ENCODE measurements at regions not wholly inside any gene's neighbourhood (a gene's known extent, or its start where the extent isn't known, plus 50 kb on each side); places are given as distances from the start of the nearest gene placed in this dataset.

DNA sequence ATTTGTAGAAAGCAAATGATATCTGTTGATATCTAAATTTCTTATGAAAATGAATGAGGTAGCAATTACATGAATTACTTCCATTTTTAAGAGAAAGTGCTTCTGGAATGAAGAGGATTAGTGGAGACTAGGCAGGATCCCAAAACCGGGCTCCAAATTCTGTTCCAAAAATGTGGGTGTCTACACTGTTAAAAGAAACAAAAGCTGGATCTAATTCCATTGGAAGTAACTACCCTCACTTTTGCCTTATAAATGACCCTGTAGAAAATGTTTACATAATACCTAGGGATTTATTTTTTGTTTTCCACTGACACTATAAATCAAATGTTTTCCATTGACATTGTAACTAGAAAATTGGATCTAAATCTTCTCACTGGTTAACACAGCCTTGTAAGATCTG lies 454.9 kb upstream of the JARID2 start:
- H3K4me3 ChIP-seq (ENCODE audit: low read length), result no peak overlapping the region
- no peaks in the 10 kb centered on the region for H3K36me3 ChIP-seq (ENCODE audit: insufficient read depth, low read length)
- TF ChIP-seq EP300 (conservative IDR thresholded peaks at IDR 0.05; ENCODE audit: poor library complexity, severe bottlenecking) (no peak), TAF1 (IDR thresholded peaks at IDR 0.05; ENCODE audit: low read depth) (no peak), SMC3 (conservative IDR thresholded peaks at IDR 0.05; ENCODE audit: poor library complexity) (no peak), REST (IDR thresholded peaks at IDR 0.05; ENCODE audit: borderline replicate concordance) (no peak), EZH2 (IDR thresholded peaks at IDR 0.05; ENCODE audit: borderline replicate concordance, insufficient read depth, low read length, poor library complexity, severe bottlenecking) (no peak), RAD21 (conservative IDR thresholded peaks at IDR 0.05) (no peak), POLR2AphosphoS5 (IDR thresholded peaks at IDR 0.05) (no peak), MXI1 (conservative IDR thresholded peaks at IDR 0.05; ENCODE audit: poor library complexity, severe bottlenecking) (no peak)
- TF ChIP-seq, protein P1, sequence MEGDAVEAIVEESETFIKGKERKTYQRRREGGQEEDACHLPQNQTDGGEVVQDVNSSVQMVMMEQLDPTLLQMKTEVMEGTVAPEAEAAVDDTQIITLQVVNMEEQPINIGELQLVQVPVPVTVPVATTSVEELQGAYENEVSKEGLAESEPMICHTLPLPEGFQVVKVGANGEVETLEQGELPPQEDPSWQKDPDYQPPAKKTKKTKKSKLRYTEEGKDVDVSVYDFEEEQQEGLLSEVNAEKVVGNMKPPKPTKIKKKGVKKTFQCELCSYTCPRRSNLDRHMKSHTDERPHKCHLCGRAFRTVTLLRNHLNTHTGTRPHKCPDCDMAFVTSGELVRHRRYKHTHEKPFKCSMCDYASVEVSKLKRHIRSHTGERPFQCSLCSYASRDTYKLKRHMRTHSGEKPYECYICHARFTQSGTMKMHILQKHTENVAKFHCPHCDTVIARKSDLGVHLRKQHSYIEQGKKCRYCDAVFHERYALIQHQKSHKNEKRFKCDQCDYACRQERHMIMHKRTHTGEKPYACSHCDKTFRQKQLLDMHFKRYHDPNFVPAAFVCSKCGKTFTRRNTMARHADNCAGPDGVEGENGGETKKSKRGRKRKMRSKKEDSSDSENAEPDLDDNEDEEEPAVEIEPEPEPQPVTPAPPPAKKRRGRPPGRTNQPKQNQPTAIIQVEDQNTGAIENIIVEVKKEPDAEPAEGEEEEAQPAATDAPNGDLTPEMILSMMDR (IDR thresholded peaks at IDR 0.05; ENCODE audit: poor library complexity, severe bottlenecking), result no peak
- no peak overlapping the region for H2AFZ ChIP-seq (ENCODE audit: low read depth, low read length)
- no peaks in the 10 kb centered on the region for H3K79me2 ChIP-seq (replicated peaks; ENCODE audit: insufficient read depth, low read length)
- no peak overlapping the region for H3K9ac ChIP-seq (ENCODE audit: low read length)
- H3K9me2 ChIP-seq (ENCODE audit: insufficient read depth, low read length), result no peaks in the 10 kb centered on the region
- no peaks in the 10 kb centered on the region for H4K20me1 ChIP-seq (ENCODE audit: insufficient read depth)
- no peaks in the 10 kb centered on the region for H3F3A ChIP-seq (ENCODE audit: insufficient read depth, low read length, poor library complexity, severe bottlenecking)
- no peaks in the 10 kb centered on the region for H3K9me3 ChIP-seq (ENCODE audit: low read length)
- H3K27ac ChIP-seq (ENCODE audit: low read length), result no peak overlapping the region
- no peak overlapping the region for H3K4me2 ChIP-seq (ENCODE audit: low read length)
- no peaks in the 10 kb centered on the region for H3K27me3 ChIP-seq (ENCODE audit: insufficient read depth, low read depth, low read length)

DNA sequence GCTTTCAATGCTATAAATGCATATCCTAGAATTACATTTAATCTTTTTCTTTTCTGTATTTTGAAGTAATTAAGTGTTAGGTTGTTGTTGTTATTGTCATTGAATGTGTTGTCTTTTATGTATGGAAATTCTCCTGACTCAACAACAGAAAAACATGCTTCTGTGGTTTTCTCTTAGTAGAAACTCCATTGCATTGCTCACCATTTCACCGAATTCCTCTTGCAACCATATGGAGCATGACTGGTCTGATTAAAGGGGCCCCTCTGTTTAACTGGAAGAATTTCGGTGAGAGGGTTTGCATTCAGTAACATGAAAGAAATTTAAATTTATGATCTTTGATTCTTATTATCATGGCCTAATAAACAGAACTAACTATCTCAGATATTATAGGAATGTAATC lies 454.3 kb upstream of the JARID2 start:
- Histone ChIP-seq H3K36me3 (ENCODE audit: insufficient read depth, low read length) (no peaks in the 10 kb centered on the region), H3K4me3 (ENCODE audit: low read length) (no peak overlapping the region), H3K9ac (ENCODE audit: low read length) (no peak overlapping the region), H3K79me2 (replicated peaks; ENCODE audit: insufficient read depth, low read length) (no peaks in the 10 kb centered on the region), H3K9me3 (ENCODE audit: low read length) (no peaks in the 10 kb centered on the region), H4K20me1 (ENCODE audit: insufficient read depth) (no peaks in the 10 kb centered on the region), H3K27me3 (ENCODE audit: insufficient read depth, low read depth, low read length) (no peaks in the 10 kb centered on the region), H2AFZ (ENCODE audit: low read depth, low read length) (no peak overlapping the region), H3K9me2 (ENCODE audit: insufficient read depth, low read length) (no peaks in the 10 kb centered on the region), H3K4me2 (ENCODE audit: low read length) (no peak overlapping the region), H3K27ac (ENCODE audit: low read length) (no peak overlapping the region), H3F3A (ENCODE audit: insufficient read depth, low read length, poor library complexity, severe bottlenecking) (no peaks in the 10 kb centered on the region)
- TF ChIP-seq MXI1 (conservative IDR thresholded peaks at IDR 0.05; ENCODE audit: poor library complexity, severe bottlenecking) (no peak), REST (IDR thresholded peaks at IDR 0.05; ENCODE audit: borderline replicate concordance) (no peak), POLR2AphosphoS5 (IDR thresholded peaks at IDR 0.05) (no peak), SMC3 (conservative IDR thresholded peaks at IDR 0.05; ENCODE audit: poor library complexity) (no peak), EZH2 (IDR thresholded peaks at IDR 0.05; ENCODE audit: borderline replicate concordance, insufficient read depth, low read length, poor library complexity, severe bottlenecking) (no peak), TAF1 (IDR thresholded peaks at IDR 0.05; ENCODE audit: low read depth) (no peak), EP300 (conservative IDR thresholded peaks at IDR 0.05; ENCODE audit: poor library complexity, severe bottlenecking) (no peak), RAD21 (conservative IDR thresholded peaks at IDR 0.05) (no peak)
- TF ChIP-seq, protein P1 (IDR thresholded peaks at IDR 0.05; ENCODE audit: poor library complexity, severe bottlenecking), result no peak
